ENCODE measurements at regions not wholly inside any gene's neighbourhood (a gene's known extent, or its start where the extent isn't known, plus 50 kb on each side); places are given as distances from the start of the nearest gene placed in this dataset.

- TF ChIP-seq CTCF (IDR thresholded peaks at IDR 0.05), result no peak
- no peaks in the 10 kb centered on the region for H3K79me2 ChIP-seq
- no peak overlapping the region for H2AFZ ChIP-seq
- H3K9me3 ChIP-seq (ENCODE audit: control insufficient read depth, low read length), result no peaks in the 10 kb centered on the region
- H3K27me3 ChIP-seq (ENCODE audit: control insufficient read depth, insufficient read depth, low read length), result no peaks in the 10 kb centered on the region
- H3K4me1 ChIP-seq, result no peaks in the 10 kb centered on the region
- H3K36me3 ChIP-seq (ENCODE audit: control insufficient read depth, insufficient read depth, low read length), result no peaks in the 10 kb centered on the region
- H3K4me3 ChIP-seq (ENCODE audit: low read depth, low read length), result no peak overlapping the region
- H3K4me2 ChIP-seq (ENCODE audit: low read length), result no peak overlapping the region
- no peak overlapping the region for H3K9ac ChIP-seq
- no peak overlapping the region for H3K27ac ChIP-seq
Measured at GRCh38 chr15:62402687-62403086, 237.6 kb upstream of the C2CD4B start.

- H3K27ac ChIP-seq, result no peak overlapping the region
- no peak overlapping the region for H2AFZ ChIP-seq
- H3K4me1 ChIP-seq, result no peaks in the 10 kb centered on the region
- no peaks in the 10 kb centered on the region for H3K79me2 ChIP-seq
- H3K4me2 ChIP-seq (ENCODE audit: low read length), result no peak overlapping the region
- no peaks in the 10 kb centered on the region for H3K27me3 ChIP-seq (ENCODE audit: control insufficient read depth, insufficient read depth, low read length)
- TF ChIP-seq CTCF (IDR thresholded peaks at IDR 0.05), result no peak
- no peak overlapping the region for H3K4me3 ChIP-seq (ENCODE audit: low read depth, low read length)
- H3K9ac ChIP-seq, result no peak overlapping the region
- no peaks in the 10 kb centered on the region for H3K36me3 ChIP-seq (ENCODE audit: control insufficient read depth, insufficient read depth, low read length)
- H3K9me3 ChIP-seq (ENCODE audit: control insufficient read depth, low read length), result no peaks in the 10 kb centered on the region
Measured at GRCh38 chr15:62403164-62403809, 238.2 kb upstream of the C2CD4B start.

GRCh38 chr15:62404194-62404985 lies 239.3 kb upstream of the C2CD4B start:
- Histone ChIP-seq H3K36me3 (ENCODE audit: control insufficient read depth, insufficient read depth, low read length) (no peaks in the 10 kb centered on the region), H2AFZ (no peak overlapping the region), H3K9ac (no peak overlapping the region), H3K79me2 (no peaks in the 10 kb centered on the region), H3K9me3 (ENCODE audit: control insufficient read depth, low read length) (no peaks in the 10 kb centered on the region), H3K4me3 (ENCODE audit: low read depth, low read length) (no peak overlapping the region), H3K27ac (no peak overlapping the region), H3K4me1 (no peaks in the 10 kb centered on the region), H3K27me3 (ENCODE audit: control insufficient read depth, insufficient read depth, low read length) (no peaks in the 10 kb centered on the region), H3K4me2 (ENCODE audit: low read length) (no peak overlapping the region)
- TF ChIP-seq CTCF (IDR thresholded peaks at IDR 0.05), result no peak

- Histone ChIP-seq H3K79me2 (no peaks in the 10 kb centered on the region), H3K4me2 (ENCODE audit: low read length) (no peak overlapping the region), H3K9me3 (ENCODE audit: control insufficient read depth, low read length) (no peaks in the 10 kb centered on the region), H3K27ac (no peak overlapping the region), H3K9ac (no peak overlapping the region), H2AFZ (no peak overlapping the region), H3K4me1 (no peaks in the 10 kb centered on the region), H3K36me3 (ENCODE audit: control insufficient read depth, insufficient read depth, low read length) (no peaks in the 10 kb centered on the region), H3K4me3 (ENCODE audit: low read depth, low read length) (no peak overlapping the region), H3K27me3 (ENCODE audit: control insufficient read depth, insufficient read depth, low read length) (no peaks in the 10 kb centered on the region)
- no peak for TF ChIP-seq CTCF (IDR thresholded peaks at IDR 0.05)
Measured at GRCh38 chr15:62406305-62406891, 241.3 kb upstream of the C2CD4B start.
